ENCODE measurements at regions not wholly inside any gene's neighbourhood (a gene's known extent, or its start where the extent isn't known, plus 50 kb on each side); places are given as distances from the start of the nearest gene placed in this dataset.

- Mint-ChIP-seq H3K27ac (no peak overlapping the region), H3K4me1 (ENCODE audit: low read depth) (peaks cover 27% of the 10 kb centered on the region), H3K4me3 (no peak overlapping the region), H3K36me3 (ENCODE audit: low read depth) (peaks cover 5% of the 10 kb centered on the region; the same call in 1 of the 2 replicates), H3K9me3 (no peaks in the 10 kb centered on the region), H3K27me3 (ENCODE audit: insufficient read depth) (no peaks in the 10 kb centered on the region; the same call in 1 of the 2 replicates)
- DNase-seq, result no peak
- TF ChIP-seq CTCF (IDR thresholded peaks at IDR 0.05), result no peak
These were observed 178.8 kb upstream of the MKLN1 start for GRCh38 chr7:131148708-131149428.

GRCh38 chr7:131149429-131149773 lies 178.3 kb upstream of the MKLN1 start:
- no peaks in the 10 kb centered on the region; the same call in 1 of the 2 replicates for H3K27me3 Mint-ChIP-seq (ENCODE audit: insufficient read depth)
- 0 out of 2 replicates have a peak, but pooled peaks cover 5% of the 10 kb centered on the region for H3K36me3 Mint-ChIP-seq (ENCODE audit: low read depth)
- no peak for TF ChIP-seq CTCF (IDR thresholded peaks at IDR 0.05)
- H3K27ac Mint-ChIP-seq, result no peak overlapping the region
- H3K9me3 Mint-ChIP-seq, result no peaks in the 10 kb centered on the region
- no peak overlapping the region for H3K4me3 Mint-ChIP-seq
- DNase-seq, result no peak
- H3K4me1 Mint-ChIP-seq (ENCODE audit: low read depth), result peaks cover 32% of the 10 kb centered on the region

- TF ChIP-seq CTCF (IDR thresholded peaks at IDR 0.05), result no peak
- 0 out of 2 replicates have a peak, but pooled peaks cover 4% of the 10 kb centered on the region for H3K36me3 Mint-ChIP-seq (ENCODE audit: low read depth)
- H3K27me3 Mint-ChIP-seq (ENCODE audit: insufficient read depth), result no peaks in the 10 kb centered on the region; the same call in 1 of the 2 replicates
- no peaks in the 10 kb centered on the region for H3K9me3 Mint-ChIP-seq
- no peak overlapping the region for H3K27ac Mint-ChIP-seq
- no peak overlapping the region for H3K4me3 Mint-ChIP-seq
- H3K4me1 Mint-ChIP-seq (ENCODE audit: low read depth), result peaks cover 32% of the 10 kb centered on the region
- no peak for DNase-seq
These were observed 177.8 kb upstream of the MKLN1 start for GRCh38 chr7:131149840-131150239.

- Mint-ChIP-seq H3K4me3 (no peak overlapping the region), H3K9me3 (no peaks in the 10 kb centered on the region), H3K4me1 (ENCODE audit: low read depth) (peaks cover 23% of the 10 kb centered on the region; the same call in 1 of the 2 replicates), H3K36me3 (ENCODE audit: low read depth) (no peaks in the 10 kb centered on the region), H3K27ac (no peak overlapping the region), H3K27me3 (ENCODE audit: insufficient read depth) (no peaks in the 10 kb centered on the region; the same call in 1 of the 2 replicates)
- TF ChIP-seq CTCF (IDR thresholded peaks at IDR 0.05), result no peak
- no peak for DNase-seq
These were observed 176.6 kb upstream of the MKLN1 start for GRCh38 chr7:131151034-131151433.

- no peaks in the 10 kb centered on the region; the same call in 1 of the 2 replicates for H3K27me3 Mint-ChIP-seq (ENCODE audit: insufficient read depth)
- no peaks in the 10 kb centered on the region for H3K36me3 Mint-ChIP-seq (ENCODE audit: low read depth)
- H3K9me3 Mint-ChIP-seq, result no peaks in the 10 kb centered on the region
- H3K4me3 Mint-ChIP-seq, result no peak overlapping the region
- peaks cover 29% of the 10 kb centered on the region for H3K4me1 Mint-ChIP-seq (ENCODE audit: low read depth)
- DNase-seq, result no peak
- H3K27ac Mint-ChIP-seq, result no peak overlapping the region
- TF ChIP-seq CTCF (IDR thresholded peaks at IDR 0.05), result no peak
These were observed 174.9 kb upstream of the MKLN1 start for GRCh38 chr7:131152766-131153165.
